GM12878 (cell line): ENCODE measurements at regions not wholly inside any gene's neighbourhood (a gene's known extent, or its start where the extent isn't known, plus 50 kb on each side); places are given as distances from the start of the nearest gene placed in this dataset.

Experiments
- CREM ChIP-seq: IDR thresholded peaks from 2 replicates; pipeline ENCODE4 v1.6.1; 2014; ENCODE audit warnings: antibody characterized with exemption, low read depth
- EGR1 ChIP-seq, 2 experiments: IDR thresholded peaks; 1 replicate in 1 of 2; 2 replicates in 1 of 2; pipeline ENCODE4 v1.6.1; 2011 to 2012; ENCODE audit warnings: low read depth in 2 of 2, low read length in 2 of 2, borderline replicate concordance in 1 of 2, mild to moderate bottlenecking in 1 of 2, moderate library complexity in 1 of 2
- MAX ChIP-seq: IDR thresholded peaks from 2 replicates; pipeline ENCODE4 v1.6.1; 2012; ENCODE audit warnings: low read depth, low read length, improper control_type of control experiment
- SMAD1 ChIP-seq: fragments of 450-650 bp; IDR thresholded peaks from 2 replicates; pipeline ENCODE4 v1.6.1; 2018; ENCODE audit warnings: mild to moderate bottlenecking, low read depth; ENCODE audit not compliant: partially characterized antibody
- SUZ12 ChIP-seq: fragments of 200-600 bp; sonication (generic); IDR thresholded peaks from one replicate; pipeline ENCODE4 v1.6.1; 2018; ENCODE audit warnings: antibody characterized with exemption, mild to moderate bottlenecking; ENCODE audit not compliant: unreplicated experiment
- TCF7 ChIP-seq: IDR thresholded peaks from 2 replicates; pipeline ENCODE4 v1.6.1; 2014; ENCODE audit warnings: antibody characterized with exemption, borderline replicate concordance
- TF ChIP-seq, protein P1 (sequence below), 3 experiments: IDR thresholded peaks in 2 of 3; conservative IDR thresholded peaks in 1 of 3; 2 replicates each; pipeline ENCODE4 v1.5.1; 2011; ENCODE audit warnings: low read depth in 3 of 3, low read length in 3 of 3, mild to moderate bottlenecking in 3 of 3, control low read depth in 2 of 3, moderate library complexity in 2 of 3, inconsistent platforms in 1 of 3, mixed read lengths in 1 of 3; ENCODE audit not compliant: control insufficient read depth in 2 of 3, insufficient read depth in 1 of 3; ENCODE audit errors: extremely low read depth in 1 of 3
- TF ChIP-seq, protein P2 (sequence below): fragments of 450-650 bp; IDR thresholded peaks from 2 replicates; pipeline ENCODE4 v1.6.1; 2017; ENCODE audit warnings: mild to moderate bottlenecking

DNA sequence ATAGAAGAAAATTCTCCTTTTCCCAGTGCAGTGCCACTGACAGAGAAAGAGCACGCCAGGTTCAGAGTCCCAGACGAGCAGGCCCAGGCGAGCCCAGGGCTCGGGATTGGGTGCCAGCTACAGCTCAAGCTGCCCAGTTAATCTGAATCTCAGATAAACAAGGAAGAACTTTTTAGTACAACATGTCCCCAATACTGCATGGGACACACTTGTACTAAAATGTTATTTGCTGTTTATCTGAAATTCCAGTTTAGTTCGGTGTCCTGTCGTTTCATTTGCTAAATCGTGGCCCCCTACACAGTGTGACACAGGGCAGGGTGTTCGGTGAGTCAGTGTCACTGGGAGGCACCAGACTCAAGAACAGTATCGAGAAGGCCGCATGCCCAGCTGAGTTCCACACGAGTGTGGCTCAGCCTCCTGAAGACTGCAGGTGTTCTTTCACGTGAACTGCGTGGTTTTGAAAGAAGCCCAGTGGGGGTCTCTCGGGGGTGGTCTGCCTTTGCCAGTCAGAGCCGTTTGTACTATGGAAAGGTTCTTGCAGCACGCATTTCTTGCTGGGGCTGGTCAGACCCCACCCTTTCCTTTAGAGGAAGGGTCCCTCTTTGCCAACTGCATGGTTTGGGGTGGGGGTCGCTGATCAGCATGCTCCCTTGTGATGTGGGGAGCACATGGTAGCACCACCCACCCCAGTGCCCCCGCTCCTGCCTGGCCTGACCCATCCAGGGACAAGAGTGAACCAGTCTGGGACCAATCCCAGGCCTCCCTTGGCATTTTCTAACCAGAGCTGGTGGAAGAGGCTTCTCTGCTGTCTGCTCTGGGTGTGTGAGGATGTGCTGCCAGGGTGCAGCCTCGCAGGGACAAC lies 115.6 kb upstream of the B3GAT1 start:
- TF ChIP-seq SUZ12: no peak
- no peak for TF ChIP-seq SMAD1
- no peak for TF ChIP-seq CREM
- TF ChIP-seq, protein P1, sequence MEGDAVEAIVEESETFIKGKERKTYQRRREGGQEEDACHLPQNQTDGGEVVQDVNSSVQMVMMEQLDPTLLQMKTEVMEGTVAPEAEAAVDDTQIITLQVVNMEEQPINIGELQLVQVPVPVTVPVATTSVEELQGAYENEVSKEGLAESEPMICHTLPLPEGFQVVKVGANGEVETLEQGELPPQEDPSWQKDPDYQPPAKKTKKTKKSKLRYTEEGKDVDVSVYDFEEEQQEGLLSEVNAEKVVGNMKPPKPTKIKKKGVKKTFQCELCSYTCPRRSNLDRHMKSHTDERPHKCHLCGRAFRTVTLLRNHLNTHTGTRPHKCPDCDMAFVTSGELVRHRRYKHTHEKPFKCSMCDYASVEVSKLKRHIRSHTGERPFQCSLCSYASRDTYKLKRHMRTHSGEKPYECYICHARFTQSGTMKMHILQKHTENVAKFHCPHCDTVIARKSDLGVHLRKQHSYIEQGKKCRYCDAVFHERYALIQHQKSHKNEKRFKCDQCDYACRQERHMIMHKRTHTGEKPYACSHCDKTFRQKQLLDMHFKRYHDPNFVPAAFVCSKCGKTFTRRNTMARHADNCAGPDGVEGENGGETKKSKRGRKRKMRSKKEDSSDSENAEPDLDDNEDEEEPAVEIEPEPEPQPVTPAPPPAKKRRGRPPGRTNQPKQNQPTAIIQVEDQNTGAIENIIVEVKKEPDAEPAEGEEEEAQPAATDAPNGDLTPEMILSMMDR (IDR thresholded peaks at IDR 0.05 in 2 of 3, conservative IDR thresholded peaks at IDR 0.05 in 1 of 3; ENCODE audit: control insufficient read depth in 2 of 3, extremely low read depth in 1 of 3, insufficient read depth in 1 of 3, low read depth in 3 of 3, low read length in 3 of 3): no peak
- no peak for TF ChIP-seq EGR1 (IDR thresholded peaks at IDR 0.05; ENCODE audit: borderline replicate concordance in 1 of 2, low read depth in 2 of 2, low read length in 2 of 2)
- TF ChIP-seq TCF7: no peak
- no peak for TF ChIP-seq MAX
- TF ChIP-seq, protein P2, sequence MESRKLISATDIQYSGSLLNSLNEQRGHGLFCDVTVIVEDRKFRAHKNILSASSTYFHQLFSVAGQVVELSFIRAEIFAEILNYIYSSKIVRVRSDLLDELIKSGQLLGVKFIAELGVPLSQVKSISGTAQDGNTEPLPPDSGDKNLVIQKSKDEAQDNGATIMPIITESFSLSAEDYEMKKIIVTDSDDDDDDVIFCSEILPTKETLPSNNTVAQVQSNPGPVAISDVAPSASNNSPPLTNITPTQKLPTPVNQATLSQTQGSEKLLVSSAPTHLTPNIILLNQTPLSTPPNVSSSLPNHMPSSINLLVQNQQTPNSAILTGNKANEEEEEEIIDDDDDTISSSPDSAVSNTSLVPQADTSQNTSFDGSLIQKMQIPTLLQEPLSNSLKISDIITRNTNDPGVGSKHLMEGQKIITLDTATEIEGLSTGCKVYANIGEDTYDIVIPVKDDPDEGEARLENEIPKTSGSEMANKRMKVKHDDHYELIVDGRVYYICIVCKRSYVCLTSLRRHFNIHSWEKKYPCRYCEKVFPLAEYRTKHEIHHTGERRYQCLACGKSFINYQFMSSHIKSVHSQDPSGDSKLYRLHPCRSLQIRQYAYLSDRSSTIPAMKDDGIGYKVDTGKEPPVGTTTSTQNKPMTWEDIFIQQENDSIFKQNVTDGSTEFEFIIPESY: no peak
